ENCODE measurements at regions not wholly inside any gene's neighbourhood (a gene's known extent, or its start where the extent isn't known, plus 50 kb on each side); places are given as distances from the start of the nearest gene placed in this dataset.

- Mint-ChIP-seq H3K27me3 (peaks cover 5% of the 10 kb centered on the region), H3K27ac (no peak overlapping the region), H3K4me1 (ENCODE audit: low read depth) (peaks cover 3% of the 10 kb centered on the region), H3K4me3 (ENCODE audit: low read depth) (no peak overlapping the region), H3K36me3 (ENCODE audit: insufficient read depth) (no peaks in the 10 kb centered on the region), H3K9me3 (ENCODE audit: low read depth) (no peaks in the 10 kb centered on the region)
- no peak for DNase-seq (ENCODE audit: low spot score, unreplicated experiment)
- TF ChIP-seq CTCF (IDR thresholded peaks at IDR 0.05; ENCODE audit: unreplicated experiment), result no peak
These were observed 2581.8 kb downstream of the PCDH9 start for GRCh38 chr13:64648293-64648692.

- no peak for TF ChIP-seq CTCF (IDR thresholded peaks at IDR 0.05; ENCODE audit: unreplicated experiment)
- H3K9me3 Mint-ChIP-seq (ENCODE audit: low read depth), result no peaks in the 10 kb centered on the region
- no peak overlapping the region for H3K4me3 Mint-ChIP-seq (ENCODE audit: low read depth)
- no peak for DNase-seq (ENCODE audit: low spot score, unreplicated experiment)
- H3K27ac Mint-ChIP-seq, result no peak overlapping the region
- peaks cover 14% of the 10 kb centered on the region for H3K27me3 Mint-ChIP-seq
- peaks cover 13% of the 10 kb centered on the region for H3K4me1 Mint-ChIP-seq (ENCODE audit: low read depth)
- no peaks in the 10 kb centered on the region for H3K36me3 Mint-ChIP-seq (ENCODE audit: insufficient read depth)
These were observed 2587.1 kb downstream of the PCDH9 start for GRCh38 chr13:64643066-64643465.

- H3K4me1 Mint-ChIP-seq (ENCODE audit: low read depth), result peaks cover 13% of the 10 kb centered on the region
- H3K27ac Mint-ChIP-seq, result no peak overlapping the region
- H3K4me3 Mint-ChIP-seq (ENCODE audit: low read depth), result no peak overlapping the region
- no peaks in the 10 kb centered on the region for H3K36me3 Mint-ChIP-seq (ENCODE audit: insufficient read depth)
- DNase-seq (ENCODE audit: low spot score, unreplicated experiment), result no peak
- no peaks in the 10 kb centered on the region for H3K9me3 Mint-ChIP-seq (ENCODE audit: low read depth)
- peaks cover 14% of the 10 kb centered on the region for H3K27me3 Mint-ChIP-seq
- no peak for TF ChIP-seq CTCF (IDR thresholded peaks at IDR 0.05; ENCODE audit: unreplicated experiment)
These were observed 2590.1 kb downstream of the PCDH9 start for GRCh38 chr13:64640002-64640401.

- H3K4me3 Mint-ChIP-seq (ENCODE audit: low read depth), result no peak overlapping the region
- DNase-seq (ENCODE audit: low spot score, unreplicated experiment), result no peak
- TF ChIP-seq CTCF (IDR thresholded peaks at IDR 0.05; ENCODE audit: unreplicated experiment), result no peak
- H3K4me1 Mint-ChIP-seq (ENCODE audit: low read depth), result peaks cover 13% of the 10 kb centered on the region
- no peaks in the 10 kb centered on the region for H3K36me3 Mint-ChIP-seq (ENCODE audit: insufficient read depth)
- H3K27me3 Mint-ChIP-seq, result peaks cover 14% of the 10 kb centered on the region
- H3K9me3 Mint-ChIP-seq (ENCODE audit: low read depth), result no peaks in the 10 kb centered on the region
- no peak overlapping the region for H3K27ac Mint-ChIP-seq
These were observed 2590.9 kb downstream of the PCDH9 start for GRCh38 chr13:64639206-64639605.

- DNase-seq (ENCODE audit: low spot score, unreplicated experiment), result no peak
- H3K27me3 Mint-ChIP-seq, result no peaks in the 10 kb centered on the region
- H3K27ac Mint-ChIP-seq, result no peak overlapping the region
- TF ChIP-seq CTCF (IDR thresholded peaks at IDR 0.05; ENCODE audit: unreplicated experiment), result no peak
- no peak overlapping the region for H3K4me3 Mint-ChIP-seq (ENCODE audit: low read depth)
- H3K9me3 Mint-ChIP-seq (ENCODE audit: low read depth), result no peaks in the 10 kb centered on the region
- no peaks in the 10 kb centered on the region for H3K36me3 Mint-ChIP-seq (ENCODE audit: insufficient read depth)
- no peaks in the 10 kb centered on the region for H3K4me1 Mint-ChIP-seq (ENCODE audit: low read depth)
These were observed 2596.2 kb downstream of the PCDH9 start for GRCh38 chr13:64633948-64634347.
